ENCODE measurements at regions not wholly inside any gene's neighbourhood (a gene's known extent, or its start where the extent isn't known, plus 50 kb on each side); places are given as distances from the start of the nearest gene placed in this dataset.

DNA sequence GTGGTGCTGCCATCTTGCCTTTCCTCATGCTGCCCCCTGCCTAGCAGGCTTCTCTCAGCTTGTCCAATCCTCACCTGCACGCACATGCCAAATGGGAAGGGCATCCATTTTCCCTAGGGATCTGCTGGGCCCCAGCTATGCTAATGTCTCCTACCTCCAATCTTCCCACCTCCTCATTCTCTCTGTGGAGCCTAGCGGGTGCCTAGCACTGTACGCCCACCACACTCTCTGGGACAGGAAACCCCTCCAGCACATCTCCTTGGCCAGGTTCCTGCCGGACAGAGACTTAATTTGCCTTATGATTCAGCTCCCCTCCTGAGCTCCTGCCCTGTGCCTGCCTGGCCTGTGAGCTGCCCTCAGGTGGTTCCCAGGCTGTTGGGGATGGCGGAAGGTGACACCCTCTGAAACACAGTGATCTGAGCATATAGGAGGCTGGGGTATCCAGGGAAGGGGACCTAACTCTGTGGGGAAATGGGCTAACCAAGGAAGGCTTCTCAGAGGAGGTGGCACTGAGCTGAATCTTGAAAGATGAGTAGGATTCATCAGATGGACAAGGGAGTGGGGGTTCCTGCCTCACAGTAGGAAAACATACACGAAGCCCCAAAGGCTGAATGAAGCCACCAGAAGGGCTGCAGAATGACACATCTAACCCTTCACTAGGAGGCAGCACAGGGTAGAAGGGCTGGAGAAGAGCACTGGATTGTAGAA is 79.2 kb upstream of the WNT11 start:
- TF ChIP-seq, protein P1, sequence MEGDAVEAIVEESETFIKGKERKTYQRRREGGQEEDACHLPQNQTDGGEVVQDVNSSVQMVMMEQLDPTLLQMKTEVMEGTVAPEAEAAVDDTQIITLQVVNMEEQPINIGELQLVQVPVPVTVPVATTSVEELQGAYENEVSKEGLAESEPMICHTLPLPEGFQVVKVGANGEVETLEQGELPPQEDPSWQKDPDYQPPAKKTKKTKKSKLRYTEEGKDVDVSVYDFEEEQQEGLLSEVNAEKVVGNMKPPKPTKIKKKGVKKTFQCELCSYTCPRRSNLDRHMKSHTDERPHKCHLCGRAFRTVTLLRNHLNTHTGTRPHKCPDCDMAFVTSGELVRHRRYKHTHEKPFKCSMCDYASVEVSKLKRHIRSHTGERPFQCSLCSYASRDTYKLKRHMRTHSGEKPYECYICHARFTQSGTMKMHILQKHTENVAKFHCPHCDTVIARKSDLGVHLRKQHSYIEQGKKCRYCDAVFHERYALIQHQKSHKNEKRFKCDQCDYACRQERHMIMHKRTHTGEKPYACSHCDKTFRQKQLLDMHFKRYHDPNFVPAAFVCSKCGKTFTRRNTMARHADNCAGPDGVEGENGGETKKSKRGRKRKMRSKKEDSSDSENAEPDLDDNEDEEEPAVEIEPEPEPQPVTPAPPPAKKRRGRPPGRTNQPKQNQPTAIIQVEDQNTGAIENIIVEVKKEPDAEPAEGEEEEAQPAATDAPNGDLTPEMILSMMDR (conservative IDR thresholded peaks at IDR 0.05) = no peak
- Mint-ChIP-seq H3K36me3 (ENCODE audit: insufficient read depth in 1 of 3, low read depth in 3 of 3) (no peaks in the 10 kb centered on the region), H3K27ac (no peak overlapping the region), H3K4me1 (peaks cover 9 to 30% of the 10 kb centered on the region in 2 experiments), H3K4me3 (no peak overlapping the region), H3K27me3 (ENCODE audit: low read depth) (peaks cover 13% of the 10 kb centered on the region), H3K9me3 (no peaks in the 10 kb centered on the region)
- H3K23me2 ChIP-seq (ENCODE audit: insufficient read length, low read depth, low read length, poor library complexity, severe bottlenecking) = no peaks in the 10 kb centered on the region
- no peak overlapping the region for H3K4ac ChIP-seq (ENCODE audit: low read depth, low read length)
- H3K4me2 ChIP-seq (ENCODE audit: insufficient read depth, insufficient read length, low read length) = no peak overlapping the region
- no peaks in the 10 kb centered on the region; the same call in 1 of the 2 replicates for H3K27me3 ChIP-seq (ENCODE audit: insufficient read depth, low read length)
- H3K14ac ChIP-seq (ENCODE audit: insufficient read depth, low read length) = no peak overlapping the region; the same call in 1 of the 2 replicates
- H2BK5ac ChIP-seq (ENCODE audit: insufficient read length, low read length) = no peak overlapping the region
- H4K20me1 ChIP-seq (ENCODE audit: control insufficient read depth, insufficient read depth, insufficient read length) = no peaks in the 10 kb centered on the region
- H3K56ac ChIP-seq (ENCODE audit: insufficient read length, low read depth, low read length) = no peak overlapping the region
- no peak overlapping the region for H2AK5ac ChIP-seq (ENCODE audit: insufficient read length, low read length)
- no peaks in the 10 kb centered on the region for H3K9me3 ChIP-seq (ENCODE audit: control insufficient read depth, low read depth, low read length)
- no peak overlapping the region for H3T11ph ChIP-seq (ENCODE audit: low read length)
- no CpG with 5 or more reads among the region's 6 CpGs for WGBS (ENCODE audit: extremely low coverage, insufficient read length, low lambda C conversion rate)
- no peak overlapping the region for H4K91ac ChIP-seq (ENCODE audit: insufficient read length, low read depth, low read length)
- no peaks in the 10 kb centered on the region for H3K79me1 ChIP-seq (ENCODE audit: insufficient read depth, low read depth, low read length, poor library complexity, severe bottlenecking)
- H3K23ac ChIP-seq (ENCODE audit: insufficient read length, low read depth, low read length) = no peak overlapping the region
- H3K79me2 ChIP-seq (ENCODE audit: insufficient read depth, low read length) = no peaks in the 10 kb centered on the region
- no peak overlapping the region for H2AFZ ChIP-seq (ENCODE audit: low read length)
- no peak overlapping the region for H4K8ac ChIP-seq (replicated peaks; ENCODE audit: insufficient read length, low read depth, low read length)
- H2BK20ac ChIP-seq (ENCODE audit: low read depth, low read length, poor library complexity, severe bottlenecking) = no peak overlapping the region
- no peak overlapping the region for H2BK15ac ChIP-seq (ENCODE audit: low read depth, low read length)
- H3K27ac ChIP-seq (ENCODE audit: insufficient read length, low read depth, low read length) = no peak overlapping the region
- no peak overlapping the region for H2BK120ac ChIP-seq (ENCODE audit: low read depth, low read length, poor library complexity, severe bottlenecking)
- H3K9ac ChIP-seq (ENCODE audit: extremely low read depth, insufficient read length, low read length) = no peak overlapping the region
- no peak overlapping the region for H3K18ac ChIP-seq (ENCODE audit: insufficient read length, low read depth, low read length)
- no peak for DNase-seq
- H2BK12ac ChIP-seq (ENCODE audit: insufficient read length, low read depth, low read length) = no peak overlapping the region
- no peaks in the 10 kb centered on the region for H3K4me1 ChIP-seq (ENCODE audit: insufficient read depth, low read length)
- H4K5ac ChIP-seq (ENCODE audit: insufficient read length, low read depth, low read length) = no peak overlapping the region

Data from H9 (cell line).